HFF-Myc (cell line): ENCODE measurements at regions not wholly inside any gene's neighbourhood (a gene's known extent, or its start where the extent isn't known, plus 50 kb on each side); places are given as distances from the start of the nearest gene placed in this dataset.

Experiments
- DNase-seq: peaks from one replicate; pipeline ENCODE4 v3.0.0-alpha.2; 2011; ENCODE audit warnings: low read depth; ENCODE audit errors: extremely low read depth
- H3K4me3 ChIP-seq: replicated peaks from 2 replicates; pipeline ENCODE4 v1.5.1; 2011; ENCODE audit warnings: low read depth, mild to moderate bottlenecking, control low read depth, low read length
- CTCF ChIP-seq: IDR thresholded peaks from 2 replicates; pipeline ENCODE4 v1.5.1; 2012; ENCODE audit warnings: mild to moderate bottlenecking, low read depth, low read length, control low read depth; ENCODE audit errors: missing control alignments

- TF ChIP-seq CTCF: no peak
- DNase-seq: no peak
- no peak overlapping the region for H3K4me3 ChIP-seq
Observed at GRCh38 chr21:23695443-23695842, 1911.8 kb downstream of the MRPL39 start.

GRCh38 chr21:23694390-23694789 lies 1912.9 kb downstream of the MRPL39 start:
- no peak for DNase-seq
- H3K4me3 ChIP-seq: no peak overlapping the region
- TF ChIP-seq CTCF: no peak

GRCh38 chr21:23690316-23690715 lies 1917.0 kb downstream of the MRPL39 start:
- no peak for DNase-seq
- no peak overlapping the region for H3K4me3 ChIP-seq
- TF ChIP-seq CTCF: no peak

- no peak overlapping the region for H3K4me3 ChIP-seq
- no peak for DNase-seq
- no peak for TF ChIP-seq CTCF
Observed at GRCh38 chr21:23686737-23687523, 1920.4 kb downstream of the MRPL39 start.

GRCh38 chr21:23684431-23684830 lies 1922.8 kb downstream of the MRPL39 start:
- no peak for TF ChIP-seq CTCF
- DNase-seq: no peak

GRCh38 chr21:23664193-23664694 lies 1943.0 kb downstream of the MRPL39 start:
- no peak for TF ChIP-seq CTCF
- no peak overlapping the region for H3K4me3 ChIP-seq
- DNase-seq: no peak

More at GRCh38 chr21:23684431-23684830, 1922.8 kb downstream of the MRPL39 start:
- no peak overlapping the region for H3K4me3 ChIP-seq
